HEK293 (cell line): ENCODE measurements at regions not wholly inside any gene's neighbourhood (a gene's known extent, or its start where the extent isn't known, plus 50 kb on each side); places are given as distances from the start of the nearest gene placed in this dataset.

ENCODE experiments used
- CTCF ChIP-seq: fragments of 450-650 bp; formaldehyde crosslinking; IDR thresholded peaks from 2 replicates; pipeline ENCODE4 v1.5.1; 2016; ENCODE audit warnings: missing biosample characterization, missing genetic modification characterization
- TSHZ1 ChIP-seq: fragments of 450-650 bp; formaldehyde crosslinking; IDR thresholded peaks from 2 replicates; pipeline ENCODE4 v1.5.1; 2016; ENCODE audit warnings: missing biosample characterization, missing genetic modification characterization, borderline replicate concordance

- TF ChIP-seq TSHZ1 (tag by site-specific recombination) (no peak), CTCF (no peak)
Measured at GRCh38 chr6:141598487-141598886, 534.2 kb upstream of the GJE1 start.
